DMS79 (cell line): ENCODE measurements at regions not wholly inside any gene's neighbourhood (a gene's known extent, or its start where the extent isn't known, plus 50 kb on each side); places are given as distances from the start of the nearest gene placed in this dataset.

ENCODE experiments used
- DNase-seq: peaks from one replicate; lab custom pipeline; 2025; lab: John Stamatoyannopoulos, UW

DNA sequence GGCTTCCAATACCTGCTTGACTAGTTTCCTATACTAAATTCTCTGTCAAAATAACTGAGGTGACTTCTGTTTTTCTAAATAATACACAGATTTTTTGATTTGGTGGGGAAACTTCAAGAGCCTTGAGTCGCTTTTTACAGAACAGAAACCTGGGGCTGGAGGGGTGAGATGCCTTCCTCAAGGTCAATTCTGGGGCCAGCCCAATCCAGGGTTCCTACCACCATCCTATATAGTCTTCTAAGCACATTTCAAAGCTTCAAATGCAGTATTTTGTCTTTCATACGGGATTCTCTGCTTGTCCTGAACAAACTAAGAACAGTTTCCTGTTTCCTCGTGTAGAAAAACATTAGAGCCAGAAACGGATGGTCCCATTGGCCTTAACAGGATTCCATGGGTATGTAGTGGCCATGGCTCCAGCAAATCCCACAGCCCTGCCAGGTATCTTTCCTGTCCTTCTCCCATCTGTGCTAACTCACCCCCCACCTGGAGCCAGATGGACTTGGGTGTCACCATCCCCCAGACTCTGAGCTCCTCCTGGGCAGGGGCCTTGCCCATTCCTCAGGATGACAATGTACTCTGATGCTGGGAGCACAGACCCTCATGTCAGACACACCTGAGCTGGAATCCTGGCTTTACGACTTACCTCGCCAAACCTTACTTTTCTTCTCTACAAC is 146.9 kb downstream of the KLF13 start:
- DNase-seq = no peak

DNA sequence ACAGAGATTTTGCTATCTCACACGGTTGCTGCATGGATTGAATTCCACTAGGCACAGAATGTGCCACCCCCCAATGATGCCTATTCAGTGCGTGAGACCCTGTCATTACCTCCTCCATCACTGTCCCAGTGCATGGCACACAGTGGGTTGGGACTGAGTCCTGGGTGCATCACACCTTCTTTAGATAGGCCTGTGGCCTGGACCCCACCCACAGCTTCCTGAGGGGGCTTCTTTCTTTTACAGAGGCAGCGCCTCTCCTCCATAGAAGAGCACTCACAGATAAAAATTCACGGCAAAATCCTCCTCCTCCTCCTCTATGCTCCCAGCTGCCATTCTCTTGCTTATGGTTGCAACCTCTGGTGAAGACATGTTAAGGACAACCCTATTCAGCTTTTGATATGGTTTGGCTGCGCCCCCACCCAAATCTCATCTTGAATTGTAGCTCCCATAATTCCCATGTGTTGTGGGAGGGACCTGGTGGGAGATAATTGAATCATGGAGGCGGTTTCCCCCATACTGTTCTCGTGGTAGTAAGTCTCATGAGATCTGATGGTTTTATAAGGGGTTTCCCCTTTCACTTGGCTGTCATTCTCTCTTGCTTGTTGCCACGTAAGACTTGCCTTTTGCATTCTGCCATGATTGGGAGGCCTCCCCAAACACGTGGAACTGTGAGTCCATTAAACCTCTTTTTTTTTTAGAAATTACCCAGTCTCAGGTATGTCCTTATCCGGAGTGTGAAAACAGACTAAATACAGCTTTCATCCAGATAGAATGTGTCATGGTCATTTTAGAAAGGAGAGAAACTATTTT is 147.6 kb downstream of the KLF13 start:
- no peak for DNase-seq

DNA sequence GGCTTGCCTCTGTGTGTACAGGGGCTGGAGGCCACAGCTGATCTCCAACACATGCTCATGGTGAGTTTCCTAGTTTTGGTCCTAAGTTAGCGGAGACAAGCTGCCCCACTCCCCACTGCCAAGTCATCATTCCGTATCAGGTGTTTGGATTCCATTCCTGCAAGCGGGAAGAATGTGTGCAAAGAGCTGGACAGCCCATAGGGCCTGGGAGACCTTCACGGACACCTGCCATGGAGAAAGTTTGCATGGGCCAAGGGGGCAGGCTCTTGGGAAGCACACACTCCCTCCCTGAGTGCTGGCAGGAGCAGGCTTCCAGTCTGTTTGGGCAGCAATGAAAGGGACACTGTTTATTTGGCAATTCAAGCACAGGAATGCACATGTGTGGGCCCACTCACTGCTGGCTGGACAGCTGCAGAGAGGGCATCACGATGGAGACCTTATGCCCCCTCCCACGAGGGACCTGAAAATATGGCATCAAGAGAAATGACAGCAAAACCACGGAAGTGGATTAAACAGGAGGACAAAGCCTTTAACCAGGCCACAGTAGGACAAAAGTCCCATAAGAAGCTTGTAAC is 149.7 kb downstream of the KLF13 start:
- no peak for DNase-seq

- DNase-seq = no peak
Measured at GRCh38 chr15:31476866-31477265, 150.2 kb downstream of the KLF13 start.

GRCh38 chr15:31477301-31477700 is 150.7 kb downstream of the KLF13 start:
- no peak for DNase-seq

DNA sequence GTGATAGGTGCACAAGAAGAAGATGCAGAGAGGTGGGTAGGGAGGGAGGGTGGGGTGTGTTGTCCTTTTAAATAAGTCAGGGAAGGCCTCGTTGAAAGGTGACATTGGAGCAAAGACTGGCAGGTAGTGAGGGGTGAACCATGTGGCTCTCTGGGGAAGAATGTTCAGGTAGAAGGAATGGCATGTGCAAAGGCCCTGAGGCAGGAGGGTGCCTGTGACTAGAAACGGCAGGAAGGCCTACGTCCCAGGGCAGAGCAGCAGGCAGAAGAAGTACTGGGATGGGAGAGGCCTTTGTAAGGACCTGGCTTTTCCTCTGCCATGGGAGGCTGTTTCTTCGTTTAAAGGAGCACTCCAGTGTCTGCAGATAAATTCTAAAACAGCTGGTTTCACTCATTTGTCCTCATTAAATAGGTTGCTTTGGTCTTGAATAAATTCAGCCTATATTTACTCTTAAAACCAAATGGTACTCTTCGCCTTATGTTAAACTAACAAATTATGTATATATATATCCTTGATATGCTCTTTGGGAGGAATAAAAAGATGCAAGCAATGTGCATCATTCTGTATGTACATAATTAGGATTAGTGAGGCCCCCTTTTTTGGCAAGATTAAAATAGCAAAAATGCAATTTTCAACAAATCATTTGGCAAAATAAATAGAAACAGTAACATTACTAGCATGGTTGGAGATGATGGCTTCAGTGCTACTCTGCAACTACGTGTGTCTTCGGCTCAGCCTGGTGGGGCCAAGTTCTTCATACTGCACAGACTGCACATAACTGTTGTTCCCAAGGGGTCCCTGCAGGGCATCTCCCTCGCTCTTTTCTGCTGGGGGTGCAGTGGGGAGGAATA is 151.4 kb downstream of the KLF13 start:
- DNase-seq = no peak

- DNase-seq = no peak
Measured at GRCh38 chr15:31478702-31479221, 152.1 kb downstream of the KLF13 start.

- DNase-seq = no peak
Measured at GRCh38 chr15:31480356-31481025, 153.9 kb downstream of the KLF13 start.

GRCh38 chr15:31481142-31481541 is 154.5 kb downstream of the KLF13 start:
- no peak for DNase-seq

GRCh38 chr15:31482122-31482922 is 155.7 kb downstream of the KLF13 start:
- DNase-seq = no peak

DNA sequence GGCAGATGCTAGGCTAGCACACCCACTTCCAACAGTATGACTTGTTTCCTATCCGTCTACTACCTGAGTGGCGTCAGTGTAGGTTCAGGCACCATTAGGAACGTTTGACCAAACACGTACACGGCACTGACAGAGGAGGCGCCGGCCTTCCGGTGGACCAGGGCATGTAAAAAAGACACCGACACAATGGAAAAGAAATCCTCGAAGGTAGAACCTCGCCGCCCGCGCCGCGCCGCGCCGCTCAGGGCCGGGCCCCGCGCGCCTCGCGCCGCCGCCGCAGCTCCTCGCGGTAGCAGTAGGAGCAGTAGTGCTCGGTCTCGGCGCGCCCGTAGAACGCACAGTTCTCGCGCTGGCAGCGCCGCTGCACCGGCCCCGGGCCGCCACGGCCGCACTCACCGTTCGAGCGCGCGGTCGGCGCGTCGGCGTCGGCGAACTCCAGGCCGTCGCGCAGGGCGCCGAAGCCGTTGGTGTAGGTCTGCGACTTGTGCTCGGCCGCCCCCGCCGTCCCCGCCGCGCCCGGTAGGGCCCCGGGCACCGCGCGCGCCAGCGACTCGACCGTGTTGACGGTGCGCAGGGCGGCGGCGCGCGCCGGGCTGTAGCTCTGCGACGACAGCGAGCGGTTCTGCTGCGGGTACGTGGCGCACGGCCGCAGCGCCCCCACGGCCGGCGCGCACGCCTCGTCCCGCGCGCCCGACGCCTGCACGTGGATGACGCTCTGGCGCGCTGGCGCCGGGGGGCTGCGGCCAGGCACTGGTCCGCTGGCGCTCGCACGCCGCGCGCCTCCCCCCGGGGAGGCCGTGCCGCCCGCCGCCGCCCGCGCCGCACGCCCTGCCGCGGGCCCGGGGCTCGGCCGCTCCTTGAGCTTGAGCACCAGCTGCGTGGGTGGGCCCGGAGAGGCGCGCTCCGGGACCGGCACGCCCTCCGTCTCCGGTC is 156.7 kb downstream of the KLF13 start:
- no peak for DNase-seq

- no peak for DNase-seq
Measured at GRCh38 chr15:31483986-31484951, 157.6 kb downstream of the KLF13 start.

GRCh38 chr15:31484986-31485385 is 158.4 kb downstream of the KLF13 start:
- no peak for DNase-seq

GRCh38 chr15:31485431-31485830 is 158.8 kb downstream of the KLF13 start:
- no peak for DNase-seq

GRCh38 chr15:31485911-31486461 is 159.4 kb downstream of the KLF13 start:
- no peak for DNase-seq

GRCh38 chr15:31486506-31486905 is 159.9 kb downstream of the KLF13 start:
- no peak for DNase-seq

- no peak for DNase-seq
Measured at GRCh38 chr15:31486906-31487695, 160.5 kb downstream of the KLF13 start.
